ENCODE measurements at regions not wholly inside any gene's neighbourhood (a gene's known extent, or its start where the extent isn't known, plus 50 kb on each side); places are given as distances from the start of the nearest gene placed in this dataset.

DNA sequence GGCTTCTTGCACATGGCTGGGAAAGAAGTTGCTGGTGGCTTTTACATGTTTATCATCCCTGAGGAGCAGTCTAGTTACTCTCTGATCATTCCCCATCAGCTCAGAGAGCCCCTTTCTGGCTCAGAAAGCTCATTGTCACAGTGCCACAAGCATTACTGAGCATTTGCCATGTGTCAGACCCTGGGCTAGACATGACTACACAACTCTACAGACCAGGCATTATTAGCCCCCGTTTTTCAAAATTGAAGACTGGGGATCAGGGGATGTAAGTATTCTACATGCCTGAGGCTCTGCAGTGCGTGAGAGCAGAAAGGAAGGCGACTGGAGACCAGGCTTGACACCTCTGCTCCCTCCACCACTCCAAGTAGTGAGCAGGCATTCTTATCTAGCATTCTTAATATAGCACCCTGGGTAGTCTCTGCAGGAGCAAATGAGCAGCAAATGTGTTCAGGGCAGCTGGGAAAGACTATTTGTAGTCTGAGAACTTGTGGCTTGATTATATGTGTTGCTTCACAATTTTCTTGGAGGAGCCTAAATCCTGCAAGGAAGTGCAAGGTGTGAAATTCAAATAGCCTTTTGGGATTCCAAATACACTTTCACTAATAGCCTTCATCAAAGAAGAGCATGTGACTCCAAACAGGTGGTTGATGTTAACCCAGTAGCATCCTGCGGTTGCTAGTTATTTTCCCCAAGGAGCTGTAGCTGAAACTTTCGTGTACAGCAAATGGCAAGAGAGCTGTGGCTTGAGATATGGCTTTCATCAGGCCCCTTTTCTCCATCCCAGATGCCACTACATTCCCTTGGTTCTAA lies 143.2 kb downstream of the DDX1 start:
- no peak for TF ChIP-seq POLR2AphosphoS5 (IDR thresholded peaks at IDR 0.05)
- TF ChIP-seq, protein P1, sequence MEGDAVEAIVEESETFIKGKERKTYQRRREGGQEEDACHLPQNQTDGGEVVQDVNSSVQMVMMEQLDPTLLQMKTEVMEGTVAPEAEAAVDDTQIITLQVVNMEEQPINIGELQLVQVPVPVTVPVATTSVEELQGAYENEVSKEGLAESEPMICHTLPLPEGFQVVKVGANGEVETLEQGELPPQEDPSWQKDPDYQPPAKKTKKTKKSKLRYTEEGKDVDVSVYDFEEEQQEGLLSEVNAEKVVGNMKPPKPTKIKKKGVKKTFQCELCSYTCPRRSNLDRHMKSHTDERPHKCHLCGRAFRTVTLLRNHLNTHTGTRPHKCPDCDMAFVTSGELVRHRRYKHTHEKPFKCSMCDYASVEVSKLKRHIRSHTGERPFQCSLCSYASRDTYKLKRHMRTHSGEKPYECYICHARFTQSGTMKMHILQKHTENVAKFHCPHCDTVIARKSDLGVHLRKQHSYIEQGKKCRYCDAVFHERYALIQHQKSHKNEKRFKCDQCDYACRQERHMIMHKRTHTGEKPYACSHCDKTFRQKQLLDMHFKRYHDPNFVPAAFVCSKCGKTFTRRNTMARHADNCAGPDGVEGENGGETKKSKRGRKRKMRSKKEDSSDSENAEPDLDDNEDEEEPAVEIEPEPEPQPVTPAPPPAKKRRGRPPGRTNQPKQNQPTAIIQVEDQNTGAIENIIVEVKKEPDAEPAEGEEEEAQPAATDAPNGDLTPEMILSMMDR (IDR thresholded peaks at IDR 0.05) = no peak
- TF ChIP-seq EP300 (IDR thresholded peaks at IDR 0.05; ENCODE audit: low read depth) = no peak
- TF ChIP-seq POLR2A (IDR thresholded peaks at IDR 0.05) = no peak
- Histone ChIP-seq H3K4me3 (no peak overlapping the region), H3K4me1 (peaks cover 7 to 33% (median 12%) of the 10 kb centered on the region in 4 donors), H3K36me3 (no peaks in the 10 kb centered on the region), H3K27me3 (no peaks in the 10 kb centered on the region), H3K9me3 (no peaks in the 10 kb centered on the region), H3K27ac (no peak overlapping the region)
- in situ Hi-C loops (cut with MboI; ENCODE audit: low pct_ligation_motif_present in 1 of 4, low pct_unique_long_range_greater_than_20kb in 1 of 4, low sequenced_read_pairs in 3 of 4) (loop anchor here in 1 of 4 donors (25.0 kb wide), 1 partner anchor 98 kb away; no protein-coding TSS in a partner anchor), intact Hi-C loops (cut with DNase I; ENCODE audit: low total_unique reads) (no loop called here)
- WGBS, 2 donors (ENCODE audit: low coverage in 1 of 2) = 74 to 92% methylated on average over 2 to 5 of the region's 5 CpGs
- DNase-seq = no peak

DNA sequence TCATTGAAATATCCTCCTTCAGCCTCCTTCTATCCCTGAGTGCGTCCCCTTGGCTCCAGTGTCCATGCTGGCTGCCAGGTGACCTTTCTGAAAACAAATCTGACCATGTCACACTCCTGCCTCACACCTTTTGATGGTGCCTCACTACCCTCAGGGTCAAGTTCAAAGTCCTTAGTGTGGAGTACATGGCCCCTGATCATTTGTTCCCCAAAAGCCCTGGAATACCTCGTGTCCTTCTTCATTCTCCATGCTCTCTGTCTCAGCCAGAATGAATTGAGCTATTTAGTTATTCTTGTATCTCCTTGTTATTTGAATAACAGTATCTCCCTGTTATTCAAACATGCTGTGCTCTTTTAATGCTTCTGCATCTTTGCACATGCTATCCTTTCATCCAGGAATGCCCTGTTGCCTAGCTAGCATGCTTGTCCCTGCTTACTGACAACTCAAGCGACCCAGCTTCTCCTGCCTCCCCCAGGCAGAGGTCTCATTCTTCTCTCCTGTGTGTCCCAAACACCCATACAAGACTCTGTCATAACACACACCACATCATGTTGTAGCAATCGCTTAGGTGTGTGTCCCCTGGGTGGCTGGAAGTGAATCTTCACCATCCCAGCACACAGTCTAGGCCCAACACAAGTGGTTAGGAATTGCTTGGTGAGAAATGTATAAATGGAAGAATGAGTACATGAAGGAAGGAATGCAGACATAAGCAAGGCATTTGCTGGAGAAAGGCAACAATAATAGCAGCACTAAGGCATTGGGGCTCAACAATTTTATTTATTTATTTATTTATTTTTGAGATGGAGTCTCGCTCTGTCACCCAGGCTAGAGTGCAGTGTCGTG lies 144.0 kb downstream of the DDX1 start:
- no peaks in the 10 kb centered on the region for H3K27me3 ChIP-seq
- in situ Hi-C loops (cut with MboI; ENCODE audit: low pct_ligation_motif_present in 1 of 4, low pct_unique_long_range_greater_than_20kb in 1 of 4, low sequenced_read_pairs in 3 of 4) = loop anchor here in 1 of 4 donors (25.0 kb wide), 1 partner anchor 98 kb away; no protein-coding TSS in a partner anchor
- DNase-seq = no peak
- H3K36me3 ChIP-seq = no peaks in the 10 kb centered on the region
- no peaks in the 10 kb centered on the region for H3K9me3 ChIP-seq
- H3K27ac ChIP-seq = no peak overlapping the region
- no peak overlapping the region for H3K4me3 ChIP-seq
- intact Hi-C loops (cut with DNase I; ENCODE audit: low total_unique reads) = no loop called here
- peaks cover 2 to 26% (median 7%) of the 10 kb centered on the region in 4 donors for H3K4me1 ChIP-seq
- WGBS, 2 donors (ENCODE audit: low coverage in 1 of 2) = 83 to 84% methylated on average over 6 of the region's 6 CpGs
- TF ChIP-seq POLR2A (IDR thresholded peaks at IDR 0.05) (no peak), POLR2AphosphoS5 (IDR thresholded peaks at IDR 0.05) (no peak), EP300 (IDR thresholded peaks at IDR 0.05; ENCODE audit: low read depth) (no peak)
- TF ChIP-seq, protein P1 (IDR thresholded peaks at IDR 0.05) = no peak

DNA sequence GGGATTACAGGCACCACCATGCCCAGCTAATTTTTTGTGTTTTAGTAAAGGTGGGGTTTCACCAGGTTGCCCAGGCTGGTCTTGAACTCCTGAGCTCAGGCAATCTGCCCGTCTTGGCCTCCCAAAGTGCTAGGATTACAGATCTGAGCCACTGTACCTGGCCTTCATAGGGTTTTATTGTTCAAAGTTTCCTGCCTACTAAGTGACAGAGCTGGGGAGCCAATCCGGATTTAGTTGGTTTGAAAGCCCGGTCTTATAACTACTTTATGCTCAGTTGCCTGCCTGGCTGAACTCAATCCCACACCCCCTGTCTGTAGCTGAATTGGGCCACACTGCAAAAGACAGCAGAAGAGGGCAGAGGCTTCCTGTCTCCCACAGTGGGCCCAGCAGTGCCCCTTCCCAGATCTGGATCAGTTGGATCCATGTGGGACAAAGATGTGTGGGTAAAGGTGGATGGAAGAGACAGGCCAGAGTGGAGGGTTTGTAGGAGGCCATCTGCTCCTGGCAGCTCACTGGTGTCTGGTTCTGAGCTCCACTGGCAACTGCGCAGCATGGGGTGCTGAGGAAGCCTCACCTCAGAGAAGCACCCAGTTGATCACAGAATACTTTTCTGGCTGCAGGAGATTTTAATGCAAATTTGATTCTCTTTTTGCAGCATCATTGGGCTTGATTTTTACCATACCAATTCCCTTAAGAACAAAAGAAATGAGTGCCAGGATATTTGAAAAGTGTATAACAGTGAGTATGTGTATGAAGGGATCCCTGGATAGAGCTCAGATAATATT lies 144.9 kb downstream of the DDX1 start:
- no peaks in the 10 kb centered on the region for H3K36me3 ChIP-seq
- 93% methylated on average over 4 of the region's 4 CpGs; no CpG with 5 or more reads in 1 of the 2 donors for WGBS, 2 donors (ENCODE audit: low coverage in 1 of 2)
- in situ Hi-C loops (cut with MboI; ENCODE audit: low pct_ligation_motif_present in 1 of 4, low pct_unique_long_range_greater_than_20kb in 1 of 4, low sequenced_read_pairs in 3 of 4) = loop anchor here in 1 of 4 donors (25.0 kb wide), 1 partner anchor 99 kb away; no protein-coding TSS in a partner anchor
- intact Hi-C loops (cut with DNase I; ENCODE audit: low total_unique reads) = no loop called here
- peaks cover 0 to 20% (median 4%) of the 10 kb centered on the region in 4 donors for H3K4me1 ChIP-seq
- H3K27me3 ChIP-seq = no peaks in the 10 kb centered on the region
- no peak overlapping the region for H3K27ac ChIP-seq
- no peak overlapping the region for H3K4me3 ChIP-seq
- TF ChIP-seq, protein P1 (IDR thresholded peaks at IDR 0.05) = no peak
- DNase-seq = no peak
- H3K9me3 ChIP-seq = no peaks in the 10 kb centered on the region

Data from transverse colon (tissue), 4 donors.